ENCODE measurements at regions not wholly inside any gene's neighbourhood (a gene's known extent, or its start where the extent isn't known, plus 50 kb on each side); places are given as distances from the start of the nearest gene placed in this dataset.

GRCh38 chr2:7609974-7610373, 692.8 kb downstream of the RNF144A start:
- no peak for TF ChIP-seq CTCF (IDR thresholded peaks at IDR 0.05)
- no peak for TF ChIP-seq POLR2A (IDR thresholded peaks at IDR 0.05)

Measured in adrenal gland (tissue), 5 donors.